WTC11 (cell line): ENCODE measurements at regions not wholly inside any gene's neighbourhood (a gene's known extent, or its start where the extent isn't known, plus 50 kb on each side); places are given as distances from the start of the nearest gene placed in this dataset.

Experiments used
- ATAC-seq: fragments of 200-7000 bp; cut with Tn5 transposase; 2 replicates; pipeline ENCODE4 v1.10.0; 2021; ENCODE audit warnings: mild to moderate bottlenecking, moderate library complexity
- CTCF ChIA-PET: fragments of 300-600 bp; sonication (Branson Sonifier 250); formaldehyde crosslinking; loops from one replicate; lab custom pipeline; 2021; ENCODE audit warnings: antibody characterized with exemption; lab: Charles Lee
- POLR2A ChIA-PET: fragments of 350-600 bp; sonication (Branson Sonifier 250); formaldehyde crosslinking; loops from one replicate; lab custom pipeline; 2021; ENCODE audit warnings: antibody characterized with exemption; lab: Charles Lee
- DNase-seq: peaks from one replicate; pipeline ENCODE4 v3.0.0; 2021; ENCODE audit warnings: low spot score
- H3K27ac Mint-ChIP-seq: 2 replicates; pipeline ENCODE4 v1.8.0; 2021; ENCODE audit warnings: mixed read lengths
- H3K27me3 Mint-ChIP-seq: 2 replicates; pipeline ENCODE4 v1.8.0; 2021; ENCODE audit warnings: low read depth, mild to moderate bottlenecking, moderate library complexity, mixed read lengths
- H3K36me3 Mint-ChIP-seq: 2 replicates; pipeline ENCODE4 v1.8.0; 2021; ENCODE audit warnings: mixed read lengths
- H3K4me1 Mint-ChIP-seq: 2 replicates; pipeline ENCODE4 v1.8.0; 2022; ENCODE audit warnings: mixed read lengths
- H3K4me3 Mint-ChIP-seq: 2 replicates; pipeline ENCODE4 v1.8.0; 2021; ENCODE audit warnings: mild to moderate bottlenecking, moderate library complexity, mixed read lengths
- H3K9me3 Mint-ChIP-seq: 2 replicates; pipeline ENCODE4 v1.8.0; 2021; ENCODE audit warnings: mixed read lengths
- ATF1 ChIP-seq: sonication (generic); formaldehyde crosslinking; IDR thresholded peaks from 2 replicates; pipeline ENCODE4 v1.8.1; 2023; ENCODE audit warnings: mild to moderate bottlenecking, moderate library complexity, missing genetic modification reagents
- CREM ChIP-seq: sonication (generic); formaldehyde crosslinking; IDR thresholded peaks from 2 replicates; pipeline ENCODE4 v1.8.1; 2022; ENCODE audit warnings: mild to moderate bottlenecking, missing genetic modification reagents, moderate library complexity
- EMX1 ChIP-seq: fragments of 250-450 bp; sonication (Bioruptor Pico); IDR thresholded peaks from 2 replicates; pipeline ENCODE4 v1.8.0; 2021; ENCODE audit warnings: mild to moderate bottlenecking
- ESRRA ChIP-seq: sonication (generic); formaldehyde crosslinking; IDR thresholded peaks from 2 replicates; pipeline ENCODE4 v1.8.1; 2022; ENCODE audit warnings: mild to moderate bottlenecking, missing genetic modification reagents, borderline replicate concordance
- KAT7 ChIP-seq: sonication (generic); formaldehyde crosslinking; IDR thresholded peaks from 2 replicates; pipeline ENCODE4 v1.8.1; 2023; ENCODE audit warnings: missing genetic modification reagents, mild to moderate bottlenecking, borderline replicate concordance
- NFE2L1 ChIP-seq: sonication (generic); formaldehyde crosslinking; IDR thresholded peaks from 2 replicates; pipeline ENCODE4 v1.8.1; 2023; ENCODE audit warnings: missing genetic modification reagents
- NFYB ChIP-seq: sonication (generic); formaldehyde crosslinking; conservative IDR thresholded peaks from 2 replicates; pipeline ENCODE4 v1.8.0; 2022; ENCODE audit warnings: low read depth, missing genetic modification reagents
- SOX15 ChIP-seq: fragments of 250-450 bp; sonication (Bioruptor Pico); IDR thresholded peaks from 2 replicates; pipeline ENCODE4 v1.9.0; 2021; ENCODE audit warnings: mild to moderate bottlenecking
- TEAD1 ChIP-seq: sonication (generic); formaldehyde crosslinking; IDR thresholded peaks from 2 replicates; pipeline ENCODE4 v1.8.0; 2022; ENCODE audit warnings: mild to moderate bottlenecking, missing genetic modification reagents
- ZNF263 ChIP-seq: sonication (generic); formaldehyde crosslinking; IDR thresholded peaks from 2 replicates; pipeline ENCODE4 v1.8.1; 2022; ENCODE audit warnings: low read depth, mild to moderate bottlenecking, moderate library complexity, missing genetic modification reagents
- TF ChIP-seq, protein P1 (sequence below): sonication (generic); formaldehyde crosslinking; IDR thresholded peaks from 2 replicates; pipeline ENCODE4 v1.8.1; 2023; ENCODE audit warnings: mild to moderate bottlenecking, missing genetic modification reagents, moderate library complexity
- TF ChIP-seq, protein P2 (sequence below): fragments of 250-450 bp; sonication (Bioruptor Pico); IDR thresholded peaks from 2 replicates; pipeline ENCODE4 v1.9.0; 2021; ENCODE audit warnings: mild to moderate bottlenecking, borderline replicate concordance
- TF ChIP-seq, protein P3 (sequence below): sonication (generic); formaldehyde crosslinking; IDR thresholded peaks from 2 replicates; pipeline ENCODE4 v1.8.1; 2022; ENCODE audit warnings: mild to moderate bottlenecking, moderate library complexity, missing genetic modification reagents
- TF ChIP-seq, protein P4 (sequence below): sonication (generic); formaldehyde crosslinking; IDR thresholded peaks from 2 replicates; pipeline ENCODE4 v1.8.1; 2022; ENCODE audit warnings: mild to moderate bottlenecking, missing genetic modification reagents, moderate library complexity, borderline replicate concordance
- TF ChIP-seq, protein P5 (sequence below): sonication (generic); formaldehyde crosslinking; IDR thresholded peaks from 2 replicates; pipeline ENCODE4 v1.8.0; 2022; ENCODE audit warnings: mild to moderate bottlenecking, missing genetic modification reagents
- TF ChIP-seq, protein P6 (sequence below): sonication (generic); formaldehyde crosslinking; IDR thresholded peaks from 2 replicates; pipeline ENCODE4 v1.8.0; 2022; ENCODE audit warnings: mild to moderate bottlenecking, missing genetic modification reagents
- TF ChIP-seq, protein P7 (sequence below): sonication (generic); formaldehyde crosslinking; IDR thresholded peaks from 2 replicates; pipeline ENCODE4 v1.8.1; 2023; ENCODE audit warnings: mild to moderate bottlenecking, missing genetic modification reagents, borderline replicate concordance

DNA sequence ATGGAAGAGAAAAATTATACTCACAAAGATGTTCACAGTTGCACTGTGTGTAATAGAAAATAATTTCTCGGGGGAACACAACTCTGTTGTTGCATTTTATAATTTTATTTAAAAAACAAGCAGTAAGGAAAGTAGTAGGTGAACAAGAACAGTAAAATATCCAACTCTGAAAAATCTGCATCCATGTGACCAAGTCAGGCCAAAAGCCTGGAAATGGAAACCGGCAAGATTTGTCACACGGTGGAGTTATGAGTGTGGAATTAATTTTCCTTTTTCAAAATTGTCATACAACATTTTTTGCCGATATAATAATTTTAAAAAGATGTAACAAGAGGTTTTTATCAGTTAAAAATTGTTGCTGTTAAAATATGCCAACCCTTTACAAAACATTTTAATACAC is 1421.5 kb downstream of the BRD1 start:
- Mint-ChIP-seq H3K4me3 (no peak overlapping the region), H3K36me3 (no peaks in the 10 kb centered on the region), H3K9me3 (no peaks in the 10 kb centered on the region), H3K27ac (no peak overlapping the region), H3K4me1 (0 out of 2 replicates have a peak, but pooled peaks cover 3% of the 10 kb centered on the region), H3K27me3 (no peaks in the 10 kb centered on the region; the same call in 1 of the 2 replicates)
- TF ChIP-seq, protein P1, sequence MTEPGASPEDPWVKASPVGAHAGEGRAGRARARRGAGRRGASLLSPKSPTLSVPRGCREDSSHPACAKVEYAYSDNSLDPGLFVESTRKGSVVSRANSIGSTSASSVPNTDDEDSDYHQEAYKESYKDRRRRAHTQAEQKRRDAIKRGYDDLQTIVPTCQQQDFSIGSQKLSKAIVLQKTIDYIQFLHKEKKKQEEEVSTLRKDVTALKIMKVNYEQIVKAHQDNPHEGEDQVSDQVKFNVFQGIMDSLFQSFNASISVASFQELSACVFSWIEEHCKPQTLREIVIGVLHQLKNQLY (CRISPR knock-in tag) = no peak
- TF ChIP-seq, protein P2, sequence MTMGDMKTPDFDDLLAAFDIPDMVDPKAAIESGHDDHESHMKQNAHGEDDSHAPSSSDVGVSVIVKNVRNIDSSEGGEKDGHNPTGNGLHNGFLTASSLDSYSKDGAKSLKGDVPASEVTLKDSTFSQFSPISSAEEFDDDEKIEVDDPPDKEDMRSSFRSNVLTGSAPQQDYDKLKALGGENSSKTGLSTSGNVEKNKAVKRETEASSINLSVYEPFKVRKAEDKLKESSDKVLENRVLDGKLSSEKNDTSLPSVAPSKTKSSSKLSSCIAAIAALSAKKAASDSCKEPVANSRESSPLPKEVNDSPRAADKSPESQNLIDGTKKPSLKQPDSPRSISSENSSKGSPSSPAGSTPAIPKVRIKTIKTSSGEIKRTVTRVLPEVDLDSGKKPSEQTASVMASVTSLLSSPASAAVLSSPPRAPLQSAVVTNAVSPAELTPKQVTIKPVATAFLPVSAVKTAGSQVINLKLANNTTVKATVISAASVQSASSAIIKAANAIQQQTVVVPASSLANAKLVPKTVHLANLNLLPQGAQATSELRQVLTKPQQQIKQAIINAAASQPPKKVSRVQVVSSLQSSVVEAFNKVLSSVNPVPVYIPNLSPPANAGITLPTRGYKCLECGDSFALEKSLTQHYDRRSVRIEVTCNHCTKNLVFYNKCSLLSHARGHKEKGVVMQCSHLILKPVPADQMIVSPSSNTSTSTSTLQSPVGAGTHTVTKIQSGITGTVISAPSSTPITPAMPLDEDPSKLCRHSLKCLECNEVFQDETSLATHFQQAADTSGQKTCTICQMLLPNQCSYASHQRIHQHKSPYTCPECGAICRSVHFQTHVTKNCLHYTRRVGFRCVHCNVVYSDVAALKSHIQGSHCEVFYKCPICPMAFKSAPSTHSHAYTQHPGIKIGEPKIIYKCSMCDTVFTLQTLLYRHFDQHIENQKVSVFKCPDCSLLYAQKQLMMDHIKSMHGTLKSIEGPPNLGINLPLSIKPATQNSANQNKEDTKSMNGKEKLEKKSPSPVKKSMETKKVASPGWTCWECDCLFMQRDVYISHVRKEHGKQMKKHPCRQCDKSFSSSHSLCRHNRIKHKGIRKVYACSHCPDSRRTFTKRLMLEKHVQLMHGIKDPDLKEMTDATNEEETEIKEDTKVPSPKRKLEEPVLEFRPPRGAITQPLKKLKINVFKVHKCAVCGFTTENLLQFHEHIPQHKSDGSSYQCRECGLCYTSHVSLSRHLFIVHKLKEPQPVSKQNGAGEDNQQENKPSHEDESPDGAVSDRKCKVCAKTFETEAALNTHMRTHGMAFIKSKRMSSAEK (CRISPR knock-in tag) = no peak
- TF ChIP-seq KAT7 (CRISPR knock-in tag) (no peak), NFE2L1 (CRISPR knock-in tag) (no peak)
- CTCF ChIA-PET = no interaction called here
- DNase-seq (no peak), ATAC-seq (no peak)
- POLR2A ChIA-PET = no interaction called here

DNA sequence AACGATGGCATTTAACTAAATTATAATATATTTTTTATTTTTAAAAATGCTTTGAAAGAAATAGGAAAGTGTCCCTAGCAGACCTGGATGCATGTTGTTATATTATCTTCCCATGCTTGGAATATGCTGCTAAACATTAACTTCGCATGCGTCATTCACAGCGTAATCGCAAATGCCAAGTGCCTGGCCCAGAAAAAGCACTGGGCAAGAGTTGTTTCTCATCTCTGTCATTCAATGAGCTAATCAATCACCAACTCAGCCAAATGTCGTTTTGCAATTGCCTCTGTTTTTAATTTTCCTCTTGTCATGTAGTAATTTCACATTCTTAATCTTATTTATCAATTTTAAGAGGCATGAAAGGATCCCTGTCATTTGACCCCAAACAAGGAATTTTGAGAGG is 1421.9 kb downstream of the BRD1 start:
- POLR2A ChIA-PET = no interaction called here
- no peak for ATAC-seq
- no peaks in the 10 kb centered on the region for H3K36me3 Mint-ChIP-seq
- TF ChIP-seq, protein P2 (CRISPR knock-in tag) = no peak
- TF ChIP-seq, protein P3, sequence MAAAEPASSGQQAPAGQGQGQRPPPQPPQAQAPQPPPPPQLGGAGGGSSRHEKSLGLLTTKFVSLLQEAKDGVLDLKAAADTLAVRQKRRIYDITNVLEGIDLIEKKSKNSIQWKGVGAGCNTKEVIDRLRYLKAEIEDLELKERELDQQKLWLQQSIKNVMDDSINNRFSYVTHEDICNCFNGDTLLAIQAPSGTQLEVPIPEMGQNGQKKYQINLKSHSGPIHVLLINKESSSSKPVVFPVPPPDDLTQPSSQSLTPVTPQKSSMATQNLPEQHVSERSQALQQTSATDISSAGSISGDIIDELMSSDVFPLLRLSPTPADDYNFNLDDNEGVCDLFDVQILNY = no peak
- TF ChIP-seq, protein P4, sequence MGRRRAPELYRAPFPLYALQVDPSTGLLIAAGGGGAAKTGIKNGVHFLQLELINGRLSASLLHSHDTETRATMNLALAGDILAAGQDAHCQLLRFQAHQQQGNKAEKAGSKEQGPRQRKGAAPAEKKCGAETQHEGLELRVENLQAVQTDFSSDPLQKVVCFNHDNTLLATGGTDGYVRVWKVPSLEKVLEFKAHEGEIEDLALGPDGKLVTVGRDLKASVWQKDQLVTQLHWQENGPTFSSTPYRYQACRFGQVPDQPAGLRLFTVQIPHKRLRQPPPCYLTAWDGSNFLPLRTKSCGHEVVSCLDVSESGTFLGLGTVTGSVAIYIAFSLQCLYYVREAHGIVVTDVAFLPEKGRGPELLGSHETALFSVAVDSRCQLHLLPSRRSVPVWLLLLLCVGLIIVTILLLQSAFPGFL (CRISPR knock-in tag) = no peak
- TF ChIP-seq CREM = no peak
- TF ChIP-seq SOX15 (CRISPR knock-in tag) = no peak
- TF ChIP-seq, protein P5, sequence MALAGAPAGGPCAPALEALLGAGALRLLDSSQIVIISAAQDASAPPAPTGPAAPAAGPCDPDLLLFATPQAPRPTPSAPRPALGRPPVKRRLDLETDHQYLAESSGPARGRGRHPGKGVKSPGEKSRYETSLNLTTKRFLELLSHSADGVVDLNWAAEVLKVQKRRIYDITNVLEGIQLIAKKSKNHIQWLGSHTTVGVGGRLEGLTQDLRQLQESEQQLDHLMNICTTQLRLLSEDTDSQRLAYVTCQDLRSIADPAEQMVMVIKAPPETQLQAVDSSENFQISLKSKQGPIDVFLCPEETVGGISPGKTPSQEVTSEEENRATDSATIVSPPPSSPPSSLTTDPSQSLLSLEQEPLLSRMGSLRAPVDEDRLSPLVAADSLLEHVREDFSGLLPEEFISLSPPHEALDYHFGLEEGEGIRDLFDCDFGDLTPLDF = no peak
- no peak for TF ChIP-seq TEAD1 (CRISPR knock-in tag)
- no peak for TF ChIP-seq ATF1 (CRISPR knock-in tag)
- TF ChIP-seq, protein P6, sequence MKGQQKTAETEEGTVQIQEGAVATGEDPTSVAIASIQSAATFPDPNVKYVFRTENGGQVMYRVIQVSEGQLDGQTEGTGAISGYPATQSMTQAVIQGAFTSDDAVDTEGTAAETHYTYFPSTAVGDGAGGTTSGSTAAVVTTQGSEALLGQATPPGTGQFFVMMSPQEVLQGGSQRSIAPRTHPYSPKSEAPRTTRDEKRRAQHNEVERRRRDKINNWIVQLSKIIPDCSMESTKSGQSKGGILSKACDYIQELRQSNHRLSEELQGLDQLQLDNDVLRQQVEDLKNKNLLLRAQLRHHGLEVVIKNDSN = no peak
- no peak for TF ChIP-seq ZNF263 (CRISPR knock-in tag)
- TF ChIP-seq, protein P7, sequence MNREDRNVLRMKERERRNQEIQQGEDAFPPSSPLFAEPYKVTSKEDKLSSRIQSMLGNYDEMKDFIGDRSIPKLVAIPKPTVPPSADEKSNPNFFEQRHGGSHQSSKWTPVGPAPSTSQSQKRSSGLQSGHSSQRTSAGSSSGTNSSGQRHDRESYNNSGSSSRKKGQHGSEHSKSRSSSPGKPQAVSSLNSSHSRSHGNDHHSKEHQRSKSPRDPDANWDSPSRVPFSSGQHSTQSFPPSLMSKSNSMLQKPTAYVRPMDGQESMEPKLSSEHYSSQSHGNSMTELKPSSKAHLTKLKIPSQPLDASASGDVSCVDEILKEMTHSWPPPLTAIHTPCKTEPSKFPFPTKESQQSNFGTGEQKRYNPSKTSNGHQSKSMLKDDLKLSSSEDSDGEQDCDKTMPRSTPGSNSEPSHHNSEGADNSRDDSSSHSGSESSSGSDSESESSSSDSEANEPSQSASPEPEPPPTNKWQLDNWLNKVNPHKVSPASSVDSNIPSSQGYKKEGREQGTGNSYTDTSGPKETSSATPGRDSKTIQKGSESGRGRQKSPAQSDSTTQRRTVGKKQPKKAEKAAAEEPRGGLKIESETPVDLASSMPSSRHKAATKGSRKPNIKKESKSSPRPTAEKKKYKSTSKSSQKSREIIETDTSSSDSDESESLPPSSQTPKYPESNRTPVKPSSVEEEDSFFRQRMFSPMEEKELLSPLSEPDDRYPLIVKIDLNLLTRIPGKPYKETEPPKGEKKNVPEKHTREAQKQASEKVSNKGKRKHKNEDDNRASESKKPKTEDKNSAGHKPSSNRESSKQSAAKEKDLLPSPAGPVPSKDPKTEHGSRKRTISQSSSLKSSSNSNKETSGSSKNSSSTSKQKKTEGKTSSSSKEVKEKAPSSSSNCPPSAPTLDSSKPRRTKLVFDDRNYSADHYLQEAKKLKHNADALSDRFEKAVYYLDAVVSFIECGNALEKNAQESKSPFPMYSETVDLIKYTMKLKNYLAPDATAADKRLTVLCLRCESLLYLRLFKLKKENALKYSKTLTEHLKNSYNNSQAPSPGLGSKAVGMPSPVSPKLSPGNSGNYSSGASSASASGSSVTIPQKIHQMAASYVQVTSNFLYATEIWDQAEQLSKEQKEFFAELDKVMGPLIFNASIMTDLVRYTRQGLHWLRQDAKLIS (CRISPR knock-in tag) = no peak
- no peak for TF ChIP-seq EMX1 (CRISPR knock-in tag)
- TF ChIP-seq ESRRA (CRISPR knock-in tag) = no peak
- no peak for TF ChIP-seq NFYB (CRISPR knock-in tag)

More for the DNA sequence above, 1421.9 kb downstream of the BRD1 start:
- DNase-seq = no peak
- H3K4me1 Mint-ChIP-seq = 0 out of 2 replicates have a peak, but pooled peaks cover 3% of the 10 kb centered on the region
- no peak overlapping the region for H3K27ac Mint-ChIP-seq
- no peaks in the 10 kb centered on the region; the same call in 1 of the 2 replicates for H3K27me3 Mint-ChIP-seq
- H3K9me3 Mint-ChIP-seq = no peaks in the 10 kb centered on the region
- no peak overlapping the region for H3K4me3 Mint-ChIP-seq
- CTCF ChIA-PET = no interaction called here
